Epidermal melanocyte (primary cell): ENCODE measurements at regions not wholly inside any gene's neighbourhood (a gene's known extent, or its start where the extent isn't known, plus 50 kb on each side); places are given as distances from the start of the nearest gene placed in this dataset.
"Not testable (repeated sequence)": the region's sequence is repeated elsewhere in the genome, so short reads cannot be mapped to it uniquely, and the experiment has no call there.

Experiments used
- DNase-seq: peaks from one replicate; pipeline ENCODE4 v3.0.0; 2011; ENCODE audit warnings: low spot score; ENCODE audit not compliant: insufficient read length

- DNase-seq = no peak
Observed at GRCh38 chr14:59097681-59098080, 90.8 kb upstream of the DAAM1 start.

DNA sequence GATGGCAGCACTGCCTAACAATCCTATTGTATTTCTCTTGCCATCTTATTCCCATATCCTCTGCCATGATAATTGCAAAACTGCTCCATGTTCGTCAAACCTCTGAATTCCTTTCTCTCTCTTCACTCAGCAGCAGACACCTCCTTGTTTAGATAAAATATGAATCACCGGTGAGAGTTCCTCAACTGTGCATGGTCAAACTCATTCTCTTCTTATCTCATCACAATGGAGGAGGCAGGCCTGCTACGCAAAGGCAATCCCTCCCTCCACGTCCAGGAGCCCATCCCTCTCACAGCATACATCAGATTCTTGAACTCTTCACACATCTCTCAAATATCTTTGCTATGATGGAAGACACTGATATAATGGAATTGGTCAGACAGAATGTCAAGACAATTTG lies 90.1 kb upstream of the DAAM1 start:
- DNase-seq = no peak

DNA sequence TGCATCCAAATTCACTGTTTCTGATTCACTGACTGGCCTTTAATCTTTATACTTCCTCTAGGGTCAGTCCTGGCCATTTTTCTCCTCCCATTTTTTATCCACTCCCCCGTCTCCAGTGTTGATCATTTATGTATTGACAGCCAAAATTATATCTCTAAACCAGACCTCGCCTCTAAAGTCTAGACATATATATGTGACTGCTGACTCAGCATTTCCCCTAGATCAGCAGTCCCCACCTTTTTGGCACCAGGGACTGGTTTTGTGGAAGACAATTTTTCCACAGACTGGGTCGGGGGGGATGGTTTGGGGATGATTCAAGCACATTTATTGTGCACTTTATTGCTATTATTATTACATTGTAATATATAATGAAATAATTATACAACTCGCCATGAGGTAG lies 88.3 kb upstream of the DAAM1 start:
- no peak for DNase-seq

GRCh38 chr14:59101476-59101875 lies 87.0 kb upstream of the DAAM1 start:
- DNase-seq = no peak

DNA sequence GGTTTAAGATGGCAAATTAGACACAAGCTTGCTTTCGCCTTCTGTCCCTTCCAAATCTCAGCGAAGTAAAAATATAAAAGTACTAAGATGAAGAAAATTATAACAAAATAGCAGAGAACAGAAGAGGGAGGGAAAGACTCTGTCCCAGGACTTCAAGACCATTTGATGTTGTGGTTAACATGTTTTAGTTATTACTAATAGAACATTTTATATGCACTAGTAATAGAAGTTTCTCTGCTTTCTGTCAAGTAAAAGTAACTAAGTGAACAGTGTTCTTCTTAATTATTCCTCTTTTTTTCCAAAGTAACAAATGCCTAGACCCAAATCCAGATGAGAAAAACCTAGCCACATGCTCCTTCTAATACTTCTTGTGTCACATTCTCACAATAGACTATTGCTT lies 85.1 kb upstream of the DAAM1 start:
- no peak for DNase-seq

DNA sequence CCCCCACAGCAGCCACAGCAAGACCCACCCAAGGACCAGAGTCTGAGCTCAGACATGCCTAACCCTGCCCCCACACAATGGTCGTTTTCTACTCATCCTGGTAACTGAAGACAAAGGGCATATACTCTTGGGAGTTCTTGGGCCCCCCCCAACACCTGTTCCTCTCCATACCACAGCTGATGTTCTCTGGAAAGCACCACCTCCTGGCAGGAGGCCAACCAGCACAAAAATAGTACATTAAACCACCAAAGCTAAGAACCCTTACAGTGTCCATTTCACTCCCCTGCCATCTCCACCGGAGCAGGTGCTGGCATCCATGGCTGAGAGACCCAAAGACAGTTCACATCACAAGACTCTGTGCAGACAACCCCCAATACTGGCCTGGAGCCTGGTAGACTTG lies 80.6 kb upstream of the DAAM1 start:
- no peak for DNase-seq

DNA sequence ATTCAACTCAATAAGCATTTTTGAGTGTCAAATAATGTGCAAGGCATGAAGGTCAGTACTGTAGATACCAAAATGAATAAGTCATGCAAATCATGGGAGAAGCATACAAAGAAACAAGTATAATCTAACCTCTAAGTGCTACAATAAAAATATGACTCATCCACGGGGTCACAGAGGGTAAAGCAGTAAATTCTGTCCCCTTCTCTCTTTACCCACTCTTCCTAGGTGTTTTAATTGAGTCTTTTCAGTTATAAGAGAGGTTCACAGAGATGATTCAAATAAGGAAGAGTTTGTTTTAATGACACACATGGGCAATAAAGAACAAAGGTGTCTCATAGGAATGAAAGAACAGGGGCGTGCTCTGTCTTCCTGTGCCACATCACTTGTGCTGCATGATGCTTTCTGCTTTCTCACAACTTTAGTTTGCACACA lies 71.5 kb upstream of the DAAM1 start:
- DNase-seq = no peak

- no peak for DNase-seq
Observed at GRCh38 chr14:59117754-59118528, 70.5 kb upstream of the DAAM1 start.

GRCh38 chr14:59120921-59121320 lies 67.5 kb upstream of the DAAM1 start:
- DNase-seq = no peak

- no peak for DNase-seq
Observed at GRCh38 chr14:59123531-59123930, 64.9 kb upstream of the DAAM1 start.

GRCh38 chr14:59123975-59124374 lies 64.5 kb upstream of the DAAM1 start:
- DNase-seq = no peak

- DNase-seq = no peak
Observed at GRCh38 chr14:59125156-59125555, 63.3 kb upstream of the DAAM1 start.

- DNase-seq = peak; percentile 29
Observed at GRCh38 chr14:59126714-59127436, 61.6 kb upstream of the DAAM1 start.

DNA sequence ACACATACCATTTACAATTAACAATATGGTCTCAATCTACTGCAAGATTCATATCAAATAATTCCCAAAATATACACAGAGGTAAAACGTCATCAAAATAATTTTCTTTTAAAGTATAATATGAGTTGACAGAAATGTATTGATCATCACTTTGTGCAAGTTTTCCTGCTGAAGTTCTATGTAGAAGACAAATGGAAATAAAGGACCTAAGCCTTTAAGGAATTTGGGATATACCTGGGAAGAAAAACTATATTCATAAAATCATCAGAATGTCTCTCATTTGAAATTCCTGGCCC lies 61.1 kb upstream of the DAAM1 start:
- no peak for DNase-seq

DNA sequence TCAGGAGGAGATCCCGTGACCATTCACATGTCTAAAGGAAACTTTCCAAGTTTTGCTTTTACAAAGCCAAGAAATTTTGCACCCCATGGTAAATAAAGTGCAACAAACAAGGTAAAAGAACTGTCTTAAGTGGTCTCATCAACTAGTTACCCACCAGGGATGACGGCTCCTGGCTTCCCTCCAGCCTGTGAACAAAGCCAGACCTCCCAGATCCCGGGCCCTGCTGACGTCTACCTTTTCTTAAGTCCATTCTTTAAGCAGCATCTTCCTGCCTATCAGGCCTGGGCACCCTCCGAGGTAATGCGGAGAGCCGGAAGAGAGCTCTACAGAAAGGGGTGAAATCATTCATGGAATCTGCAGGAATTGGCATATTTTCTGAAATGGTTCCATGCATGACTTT lies 58.0 kb upstream of the DAAM1 start:
- no peak for DNase-seq

DNA sequence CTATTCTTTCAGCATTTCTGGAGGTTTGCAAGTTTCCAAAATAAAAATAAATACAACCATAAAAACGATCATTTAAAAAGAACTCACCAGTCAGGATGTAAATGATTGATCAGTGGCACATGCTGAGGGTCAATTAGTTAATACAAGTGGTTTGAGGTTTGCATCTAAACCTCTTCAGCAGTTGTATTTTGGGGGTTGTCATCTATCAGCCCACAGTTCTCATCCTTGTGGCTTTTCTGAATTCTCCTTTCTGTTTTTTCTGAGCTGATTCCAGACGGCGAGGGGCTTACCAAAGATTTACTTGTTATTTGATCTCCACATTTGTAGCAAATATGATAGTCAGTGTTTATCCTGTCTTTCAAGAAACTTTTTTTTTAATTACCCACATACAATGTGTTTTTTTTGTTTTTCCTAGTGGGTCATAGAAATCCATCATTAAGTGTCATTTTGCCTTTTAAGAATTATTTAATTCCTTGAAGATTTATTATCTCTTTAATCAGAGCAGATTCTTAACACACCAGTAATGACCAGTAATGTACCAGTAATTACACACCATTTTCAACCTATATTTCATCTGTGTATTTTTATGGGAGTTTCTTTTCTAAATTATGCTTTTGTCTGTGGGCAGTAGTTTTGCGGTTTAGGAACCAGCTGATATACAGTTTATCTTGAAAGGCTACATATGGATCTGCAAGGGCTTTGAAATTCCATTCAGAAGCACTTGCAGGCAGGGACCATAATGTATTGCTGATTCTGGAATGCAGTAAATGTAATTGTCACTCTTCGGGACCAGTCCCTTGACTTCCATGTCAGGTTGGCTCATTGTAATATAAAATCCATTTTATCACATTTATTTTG lies 56.3 kb upstream of the DAAM1 start:
- no peak for DNase-seq

DNA sequence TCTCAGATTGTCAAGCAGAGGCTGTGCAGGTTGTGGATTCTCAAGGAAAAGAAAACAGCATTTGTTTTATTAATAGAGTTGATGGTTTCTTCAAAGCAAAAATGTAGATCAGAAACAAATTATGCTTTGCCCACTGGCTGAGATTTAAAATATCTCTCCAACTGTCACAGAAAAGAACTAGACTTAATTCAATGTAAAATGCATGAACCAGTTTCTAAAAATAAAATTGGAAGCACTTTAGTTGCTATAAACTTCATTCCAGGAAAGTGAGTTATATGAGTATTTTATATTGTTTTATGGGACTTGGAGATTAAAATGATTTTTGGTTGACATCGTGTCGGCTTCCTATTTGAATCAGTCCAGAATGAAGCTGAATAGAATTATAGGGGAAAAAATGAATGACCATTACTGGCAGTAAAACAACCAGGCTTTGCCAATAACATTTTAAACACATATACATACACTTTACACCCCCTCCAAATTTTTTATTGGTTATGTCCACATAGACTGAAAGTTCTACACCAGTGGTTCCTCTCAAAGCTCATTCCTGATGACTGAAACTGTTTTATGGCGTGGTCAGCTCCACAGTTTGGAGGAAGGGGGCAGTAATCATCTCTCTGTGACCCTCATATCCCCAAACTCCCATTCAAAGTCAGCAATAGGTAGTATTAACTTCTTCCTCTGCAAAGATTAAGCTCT lies 55.5 kb upstream of the DAAM1 start:
- no peak for DNase-seq

GRCh38 chr14:59133709-59134108 lies 54.8 kb upstream of the DAAM1 start:
- no peak for DNase-seq

GRCh38 chr14:59134307-59134706 lies 54.2 kb upstream of the DAAM1 start:
- no peak for DNase-seq

- DNase-seq = no peak
Observed at GRCh38 chr14:59137256-59137655, 51.2 kb upstream of the DAAM1 start.

GRCh38 chr14:59138576-59138975 lies 49.9 kb upstream of the DAAM1 start:
- DNase-seq = not testable (repeated sequence)
